SJSA1 (cell line): ENCODE measurements at regions not wholly inside any gene's neighbourhood (a gene's known extent, or its start where the extent isn't known, plus 50 kb on each side); places are given as distances from the start of the nearest gene placed in this dataset.

ENCODE experiments used
- DNase-seq, 2 experiments: peaks; one replicate each; pipeline ENCODE4 v3.0.0-alpha.2; 2015 to 2020; ENCODE audit warnings: low spot score in 2 of 2, low read depth in 1 of 2
- H3K27ac ChIP-seq: fragments of 250-450 bp; sonication (Bioruptor Pico); 2 replicates; pipeline ENCODE4 v1.5.1; 2020; ENCODE audit warnings: mild to moderate bottlenecking, moderate library complexity
- H3K27me3 ChIP-seq: fragments of 250-450 bp; sonication (Bioruptor Pico); replicated peaks from 2 replicates; pipeline ENCODE4 v1.5.1; 2020; ENCODE audit warnings: mild to moderate bottlenecking, moderate library complexity
- H3K36me3 ChIP-seq: fragments of 250-450 bp; sonication (Bioruptor Pico); 2 replicates; pipeline ENCODE4 v1.5.1; 2020; ENCODE audit warnings: mild to moderate bottlenecking
- H3K4me1 ChIP-seq: fragments of 250-450 bp; sonication (Bioruptor Pico); replicated peaks from 2 replicates; pipeline ENCODE4 v1.6.1; 2021; ENCODE audit warnings: mild to moderate bottlenecking
- H3K4me3 ChIP-seq: fragments of 250-450 bp; sonication (Bioruptor Pico); 2 replicates; pipeline ENCODE4 v1.5.1; 2020; ENCODE audit warnings: mild to moderate bottlenecking
- H3K9me3 ChIP-seq: fragments of 250-450 bp; sonication (Bioruptor Pico); replicated peaks from 2 replicates; pipeline ENCODE4 v1.5.1; 2020; ENCODE audit warnings: mild to moderate bottlenecking

GRCh38 chr11:104402812-104403521, 239.0 kb upstream of the PDGFD start:
- no peaks in the 10 kb centered on the region for H3K9me3 ChIP-seq
- no peaks in the 10 kb centered on the region for H3K27me3 ChIP-seq
- no peak overlapping the region for H3K4me3 ChIP-seq
- H3K36me3 ChIP-seq: no peaks in the 10 kb centered on the region
- no peak overlapping the region for H3K27ac ChIP-seq
- no peak for DNase-seq
- H3K4me1 ChIP-seq: no peaks in the 10 kb centered on the region

- no peak for DNase-seq
- no peaks in the 10 kb centered on the region for H3K4me1 ChIP-seq
- H3K4me3 ChIP-seq: no peak overlapping the region
- H3K9me3 ChIP-seq: no peaks in the 10 kb centered on the region
- no peaks in the 10 kb centered on the region for H3K27me3 ChIP-seq
- no peaks in the 10 kb centered on the region for H3K36me3 ChIP-seq
- H3K27ac ChIP-seq: no peak overlapping the region
These were observed 230.6 kb upstream of the PDGFD start for GRCh38 chr11:104394508-104394907.

GRCh38 chr11:104390651-104391050, 226.7 kb upstream of the PDGFD start:
- Histone ChIP-seq H3K4me1 (no peaks in the 10 kb centered on the region), H3K4me3 (no peak overlapping the region), H3K27ac (no peak overlapping the region), H3K27me3 (no peaks in the 10 kb centered on the region), H3K36me3 (no peaks in the 10 kb centered on the region), H3K9me3 (no peaks in the 10 kb centered on the region)
- DNase-seq: no peak

GRCh38 chr11:104385884-104386283, 221.9 kb upstream of the PDGFD start:
- no peaks in the 10 kb centered on the region for H3K36me3 ChIP-seq
- no peaks in the 10 kb centered on the region for H3K9me3 ChIP-seq
- no peaks in the 10 kb centered on the region for H3K27me3 ChIP-seq
- DNase-seq: no peak
- no peaks in the 10 kb centered on the region for H3K4me1 ChIP-seq
- H3K4me3 ChIP-seq: no peak overlapping the region
- no peak overlapping the region for H3K27ac ChIP-seq

- no peak overlapping the region for H3K4me3 ChIP-seq
- H3K9me3 ChIP-seq: no peaks in the 10 kb centered on the region
- no peaks in the 10 kb centered on the region for H3K36me3 ChIP-seq
- H3K27ac ChIP-seq: no peak overlapping the region
- no peaks in the 10 kb centered on the region for H3K27me3 ChIP-seq
- no peaks in the 10 kb centered on the region for H3K4me1 ChIP-seq
- DNase-seq: no peak
These were observed 216.4 kb upstream of the PDGFD start for GRCh38 chr11:104380358-104380757.

GRCh38 chr11:104372111-104372510, 208.2 kb upstream of the PDGFD start:
- no peak for DNase-seq
- Histone ChIP-seq H3K9me3 (no peaks in the 10 kb centered on the region), H3K4me1 (no peaks in the 10 kb centered on the region)

GRCh38 chr11:104370478-104370877, 206.5 kb upstream of the PDGFD start:
- DNase-seq: no peak
- no peaks in the 10 kb centered on the region for H3K4me1 ChIP-seq
- H3K27ac ChIP-seq: no peak overlapping the region
- no peak overlapping the region for H3K4me3 ChIP-seq
- H3K9me3 ChIP-seq: no peaks in the 10 kb centered on the region
- H3K27me3 ChIP-seq: no peaks in the 10 kb centered on the region
- no peaks in the 10 kb centered on the region for H3K36me3 ChIP-seq

More at GRCh38 chr11:104372111-104372510, 208.2 kb upstream of the PDGFD start:
- Histone ChIP-seq H3K4me3 (no peak overlapping the region), H3K27ac (no peak overlapping the region), H3K36me3 (no peaks in the 10 kb centered on the region), H3K27me3 (no peaks in the 10 kb centered on the region)

GRCh38 chr11:104369761-104370160, 205.8 kb upstream of the PDGFD start:
- no peak overlapping the region for H3K4me3 ChIP-seq
- no peaks in the 10 kb centered on the region for H3K27me3 ChIP-seq
- no peaks in the 10 kb centered on the region for H3K9me3 ChIP-seq
- no peak overlapping the region for H3K27ac ChIP-seq
- H3K4me1 ChIP-seq: no peaks in the 10 kb centered on the region
- no peak for DNase-seq
- H3K36me3 ChIP-seq: no peaks in the 10 kb centered on the region

- no peaks in the 10 kb centered on the region for H3K27me3 ChIP-seq
- no peak overlapping the region for H3K27ac ChIP-seq
- H3K36me3 ChIP-seq: no peaks in the 10 kb centered on the region
- no peaks in the 10 kb centered on the region for H3K4me1 ChIP-seq
- no peak overlapping the region for H3K4me3 ChIP-seq
- no peak for DNase-seq
- no peaks in the 10 kb centered on the region for H3K9me3 ChIP-seq
These were observed 202.4 kb upstream of the PDGFD start for GRCh38 chr11:104366321-104366734.

GRCh38 chr11:104365676-104366075, 201.7 kb upstream of the PDGFD start:
- DNase-seq: no peak

GRCh38 chr11:104361975-104362374, 198.0 kb upstream of the PDGFD start:
- no peak for DNase-seq
- Histone ChIP-seq H3K36me3 (no peaks in the 10 kb centered on the region), H3K9me3 (no peaks in the 10 kb centered on the region), H3K4me1 (no peaks in the 10 kb centered on the region), H3K27ac (no peak overlapping the region), H3K27me3 (no peaks in the 10 kb centered on the region), H3K4me3 (no peak overlapping the region)

More at GRCh38 chr11:104365676-104366075, 201.7 kb upstream of the PDGFD start:
- Histone ChIP-seq H3K9me3 (no peaks in the 10 kb centered on the region), H3K4me1 (no peaks in the 10 kb centered on the region), H3K36me3 (no peaks in the 10 kb centered on the region), H3K27me3 (no peaks in the 10 kb centered on the region), H3K4me3 (no peak overlapping the region), H3K27ac (no peak overlapping the region)

GRCh38 chr11:104352036-104352435, 188.1 kb upstream of the PDGFD start:
- Histone ChIP-seq H3K4me3 (no peak overlapping the region), H3K9me3 (no peaks in the 10 kb centered on the region), H3K36me3 (no peaks in the 10 kb centered on the region), H3K27me3 (no peaks in the 10 kb centered on the region), H3K27ac (no peak overlapping the region), H3K4me1 (no peaks in the 10 kb centered on the region)
- DNase-seq: no peak

GRCh38 chr11:104343578-104343977, 179.6 kb upstream of the PDGFD start:
- Histone ChIP-seq H3K27me3 (no peaks in the 10 kb centered on the region), H3K4me3 (no peak overlapping the region), H3K27ac (no peak overlapping the region), H3K9me3 (no peaks in the 10 kb centered on the region), H3K36me3 (no peaks in the 10 kb centered on the region), H3K4me1 (no peaks in the 10 kb centered on the region)
- no peak for DNase-seq

GRCh38 chr11:104340590-104340989, 176.6 kb upstream of the PDGFD start:
- H3K36me3 ChIP-seq: no peaks in the 10 kb centered on the region
- no peak for DNase-seq
- H3K27ac ChIP-seq: no peak overlapping the region
- H3K4me1 ChIP-seq: no peaks in the 10 kb centered on the region
- no peaks in the 10 kb centered on the region for H3K27me3 ChIP-seq
- H3K9me3 ChIP-seq: no peaks in the 10 kb centered on the region
- H3K4me3 ChIP-seq: no peak overlapping the region

GRCh38 chr11:104339380-104339831, 175.5 kb upstream of the PDGFD start:
- Histone ChIP-seq H3K27me3 (no peaks in the 10 kb centered on the region), H3K4me1 (no peaks in the 10 kb centered on the region), H3K36me3 (no peaks in the 10 kb centered on the region), H3K9me3 (no peaks in the 10 kb centered on the region), H3K4me3 (no peak overlapping the region), H3K27ac (no peak overlapping the region)
- no peak for DNase-seq
